AG09319 (cell line): ENCODE measurements at regions not wholly inside any gene's neighbourhood (a gene's known extent, or its start where the extent isn't known, plus 50 kb on each side); places are given as distances from the start of the nearest gene placed in this dataset.

ENCODE experiments used
- DNase-seq: peaks from one replicate; pipeline ENCODE4 v3.0.0-alpha.2; 2010; ENCODE audit warnings: low read depth; ENCODE audit errors: extremely low read depth
- CTCF ChIP-seq: IDR thresholded peaks from 2 replicates; pipeline ENCODE4 v1.5.1; 2011; ENCODE audit warnings: low read depth, mild to moderate bottlenecking, inconsistent platforms, low read length, moderate library complexity

GRCh38 chr11:32030875-32031503, 59.9 kb upstream of the RCN1 start:
- no peak for TF ChIP-seq CTCF
- DNase-seq = no peak

- no peak for TF ChIP-seq CTCF
- DNase-seq = no peak
Measured at GRCh38 chr11:32029721-32030120, 61.2 kb upstream of the RCN1 start.

- no peak for TF ChIP-seq CTCF
- no peak for DNase-seq
Measured at GRCh38 chr11:32028201-32028600, 62.7 kb upstream of the RCN1 start.

- no peak for TF ChIP-seq CTCF
- DNase-seq = no peak
Measured at GRCh38 chr11:32026766-32027165, 64.1 kb upstream of the RCN1 start.

- TF ChIP-seq CTCF = no peak
Measured at GRCh38 chr11:32024948-32025347, 65.9 kb upstream of the RCN1 start.

GRCh38 chr11:32023370-32024305, 67.2 kb upstream of the RCN1 start:
- DNase-seq = no peak
- TF ChIP-seq CTCF = no peak

More at GRCh38 chr11:32024948-32025347, 65.9 kb upstream of the RCN1 start:
- no peak for DNase-seq

- no peak for DNase-seq
- TF ChIP-seq CTCF = no peak
Measured at GRCh38 chr11:32018672-32019071, 72.2 kb upstream of the RCN1 start.
